Panc1 (cell line): ENCODE measurements at regions not wholly inside any gene's neighbourhood (a gene's known extent, or its start where the extent isn't known, plus 50 kb on each side); places are given as distances from the start of the nearest gene placed in this dataset.

Experiments
- ATAC-seq: fragments of 200-7000 bp; cut with Tn5 transposase; 2 replicates; pipeline ENCODE4 v1.9.1; 2020; ENCODE audit warnings: mild to moderate bottlenecking, moderate library complexity
- BruUV-seq: library from RNA; stranded (reverse); fragments of 400-500 nt; replicated peaks from 2 replicates; lab custom pipeline; 2021; lab: Mats Ljungman, UMichigan
- CTCF ChIA-PET: fragments of 300-600 bp; sonication (Branson Sonifier 250); formaldehyde crosslinking; loops from one replicate; lab custom pipeline; 2022; ENCODE audit warnings: antibody characterized with exemption; lab: Charles Lee
- POLR2A ChIA-PET: fragments of 300-600 bp; sonication (Branson Sonifier 250); formaldehyde crosslinking; loops from one replicate; lab custom pipeline; 2022; ENCODE audit warnings: antibody characterized with exemption; lab: Charles Lee
- DNase-seq: peaks from one replicate; pipeline ENCODE4 v3.0.0-alpha.2; 2010; ENCODE audit warnings: low read depth, low spot score
- H3K27ac ChIP-seq: 2 replicates; pipeline ENCODE4 v1.5.1; 2011; ENCODE audit warnings: mild to moderate bottlenecking, low read length, inconsistent platforms
- H3K27me3 ChIP-seq: fragments of 200-500 bp; sonication (Bioruptor generic); 2 replicates; pipeline ENCODE4 v1.6.0; 2014; ENCODE audit warnings: low read length, inconsistent platforms; ENCODE audit not compliant: control insufficient read depth, insufficient read depth
- H3K36me3 ChIP-seq: fragments of 200-500 bp; sonication (Bioruptor generic); 2 replicates; pipeline ENCODE4 v1.5.1; 2014; ENCODE audit warnings: inconsistent platforms, mild to moderate bottlenecking, low read length, moderate library complexity; ENCODE audit not compliant: control insufficient read depth, insufficient read depth
- H3K4me1 ChIP-seq: 2 replicates; pipeline ENCODE4 v1.5.1; 2011; ENCODE audit warnings: inconsistent platforms, mild to moderate bottlenecking, low read length, moderate library complexity; ENCODE audit not compliant: control insufficient read depth, insufficient read depth
- H3K4me3 ChIP-seq, 2 experiments: 2 replicates each; pipeline ENCODE4 v1.5.1; 2011 to 2012; ENCODE audit warnings: low read depth in 2 of 2, low read length in 2 of 2, mild to moderate bottlenecking in 2 of 2, inconsistent platforms in 1 of 2, moderate library complexity in 1 of 2
- H3K9me3 ChIP-seq: fragments of 200-500 bp; sonication (Bioruptor generic); 2 replicates; pipeline ENCODE4 v1.5.1; 2014; ENCODE audit warnings: low read depth, mild to moderate bottlenecking, inconsistent platforms, low read length, moderate library complexity; ENCODE audit not compliant: control insufficient read depth, insufficient read depth
- CTCF ChIP-seq: fragments of 450-650 bp; IDR thresholded peaks from 2 replicates; pipeline ENCODE4 v1.5.1; 2017; ENCODE audit warnings: mild to moderate bottlenecking
- POLR2AphosphoS5 ChIP-seq: IDR thresholded peaks from 2 replicates; pipeline ENCODE4 v1.6.1; 2012; ENCODE audit warnings: mild to moderate bottlenecking, low read depth, low read length, moderate library complexity
- SIN3A ChIP-seq: IDR thresholded peaks from 2 replicates; pipeline ENCODE4 v1.6.1; 2012; ENCODE audit warnings: low read depth, mild to moderate bottlenecking, low read length, moderate library complexity, borderline replicate concordance; ENCODE audit not compliant: insufficient read depth
- TCF7L2 ChIP-seq: IDR thresholded peaks from 2 replicates; pipeline ENCODE4 v1.6.1; 2011; ENCODE audit warnings: mild to moderate bottlenecking, low read depth, low read length, inconsistent platforms
- in situ Hi-C: cut with HindIII; loops from 2 replicates; pipeline ENCODE4 v1.10.0; 2016; ENCODE audit warnings: low sequenced_read_pairs, low pct_unique_long_range_greater_than_20kb
- intact Hi-C: fragments of 100-400 bp; cut with micrococcal nuclease; formaldehyde crosslinking; loops from one replicate; pipeline ENCODE4 v1.10.0; 2022; ENCODE audit not compliant: unreplicated experiment
- TF ChIP-seq, protein P1 (sequence below), 2 experiments: IDR thresholded peaks; 2 replicates each; pipeline ENCODE4 v1.6.1; 2011 to 2012; ENCODE audit warnings: low read depth in 2 of 2, control low read depth in 1 of 2, low read length in 1 of 2, mild to moderate bottlenecking in 1 of 2, moderate library complexity in 1 of 2; ENCODE audit not compliant: insufficient read depth in 1 of 2

GRCh38 chr13:112169941-112170822, 103.2 kb downstream of the SOX1 start:
- in situ Hi-C loops = no loop called here
- Histone ChIP-seq H3K4me1 (no peaks in the 10 kb centered on the region), H3K27me3 (no peaks in the 10 kb centered on the region), H3K27ac (no peak overlapping the region), H3K4me3 (no peak overlapping the region), H3K9me3 (no peaks in the 10 kb centered on the region), H3K36me3 (no peaks in the 10 kb centered on the region)
- ATAC-seq (no peak), DNase-seq (no peak)
- TF ChIP-seq SIN3A (no peak), TCF7L2 (no peak), POLR2AphosphoS5 (no peak), CTCF (no peak)
- TF ChIP-seq, protein P1, sequence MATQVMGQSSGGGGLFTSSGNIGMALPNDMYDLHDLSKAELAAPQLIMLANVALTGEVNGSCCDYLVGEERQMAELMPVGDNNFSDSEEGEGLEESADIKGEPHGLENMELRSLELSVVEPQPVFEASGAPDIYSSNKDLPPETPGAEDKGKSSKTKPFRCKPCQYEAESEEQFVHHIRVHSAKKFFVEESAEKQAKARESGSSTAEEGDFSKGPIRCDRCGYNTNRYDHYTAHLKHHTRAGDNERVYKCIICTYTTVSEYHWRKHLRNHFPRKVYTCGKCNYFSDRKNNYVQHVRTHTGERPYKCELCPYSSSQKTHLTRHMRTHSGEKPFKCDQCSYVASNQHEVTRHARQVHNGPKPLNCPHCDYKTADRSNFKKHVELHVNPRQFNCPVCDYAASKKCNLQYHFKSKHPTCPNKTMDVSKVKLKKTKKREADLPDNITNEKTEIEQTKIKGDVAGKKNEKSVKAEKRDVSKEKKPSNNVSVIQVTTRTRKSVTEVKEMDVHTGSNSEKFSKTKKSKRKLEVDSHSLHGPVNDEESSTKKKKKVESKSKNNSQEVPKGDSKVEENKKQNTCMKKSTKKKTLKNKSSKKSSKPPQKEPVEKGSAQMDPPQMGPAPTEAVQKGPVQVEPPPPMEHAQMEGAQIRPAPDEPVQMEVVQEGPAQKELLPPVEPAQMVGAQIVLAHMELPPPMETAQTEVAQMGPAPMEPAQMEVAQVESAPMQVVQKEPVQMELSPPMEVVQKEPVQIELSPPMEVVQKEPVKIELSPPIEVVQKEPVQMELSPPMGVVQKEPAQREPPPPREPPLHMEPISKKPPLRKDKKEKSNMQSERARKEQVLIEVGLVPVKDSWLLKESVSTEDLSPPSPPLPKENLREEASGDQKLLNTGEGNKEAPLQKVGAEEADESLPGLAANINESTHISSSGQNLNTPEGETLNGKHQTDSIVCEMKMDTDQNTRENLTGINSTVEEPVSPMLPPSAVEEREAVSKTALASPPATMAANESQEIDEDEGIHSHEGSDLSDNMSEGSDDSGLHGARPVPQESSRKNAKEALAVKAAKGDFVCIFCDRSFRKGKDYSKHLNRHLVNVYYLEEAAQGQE (IDR thresholded peaks at IDR 0.05; ENCODE audit: insufficient read depth in 1 of 2, low read depth in 2 of 2, low read length in 1 of 2) = no peak
- intact Hi-C loops = no loop called here
- CTCF ChIA-PET = no interaction called here
- POLR2A ChIA-PET = interaction anchor here (0.5 kb wide), 1 partner anchor 70 kb away, joined by 5 read pairs; no protein-coding TSS in a partner anchor
- BruUV-seq = no TSS peak

DNA sequence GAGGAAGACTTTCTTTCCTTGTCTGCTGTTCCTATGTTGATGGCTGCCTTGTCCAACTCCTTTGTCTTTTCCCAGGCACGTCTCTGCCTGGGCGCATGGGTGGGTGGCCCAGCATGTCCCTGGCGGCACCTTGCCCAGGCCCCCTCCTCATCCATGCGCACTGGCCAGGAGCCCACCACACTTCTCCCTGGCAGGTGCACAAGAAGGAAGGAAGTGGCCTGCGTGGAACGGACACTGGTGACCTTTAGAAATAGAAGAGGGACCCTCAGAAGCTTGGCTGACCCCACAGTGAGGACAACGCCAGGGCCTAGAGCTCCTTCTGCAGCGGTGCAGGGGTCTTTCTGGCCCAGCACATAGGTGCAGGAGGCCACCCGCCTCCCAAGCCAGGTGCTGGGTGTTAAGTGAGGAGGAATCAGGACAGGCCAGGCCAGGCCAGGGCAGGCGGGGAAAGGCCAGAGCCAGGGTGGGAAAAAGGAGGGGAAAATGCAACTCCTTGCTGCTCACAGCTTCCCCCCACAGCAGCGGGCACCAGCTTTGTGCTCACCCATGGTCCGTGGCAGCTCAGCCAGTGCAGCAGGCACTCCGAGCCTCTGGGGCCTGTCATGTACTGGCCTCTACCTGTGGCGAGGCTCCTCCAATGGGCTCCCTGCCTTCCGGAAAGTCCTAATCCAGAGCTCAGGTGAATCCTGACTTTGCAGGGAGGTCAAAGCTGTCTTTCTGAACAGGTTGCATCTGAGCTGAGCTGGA, 104.0 kb downstream of the SOX1 start:
- BruUV-seq = no TSS peak
- Histone ChIP-seq H3K27me3 (no peaks in the 10 kb centered on the region), H3K36me3 (no peaks in the 10 kb centered on the region), H3K4me3 (no peak overlapping the region), H3K27ac (no peak overlapping the region), H3K9me3 (no peaks in the 10 kb centered on the region), H3K4me1 (no peaks in the 10 kb centered on the region)
- intact Hi-C loops = no loop called here
- DNase-seq (no peak), ATAC-seq (no peak)
- ChIA-PET POLR2A (no interaction called here), CTCF (no interaction called here)
- TF ChIP-seq TCF7L2 (no peak), SIN3A (no peak), POLR2AphosphoS5 (no peak), CTCF (no peak)
- TF ChIP-seq, protein P1 (IDR thresholded peaks at IDR 0.05; ENCODE audit: insufficient read depth in 1 of 2, low read depth in 2 of 2, low read length in 1 of 2) = no peak
- in situ Hi-C loops = no loop called here
